ENCODE measurements at regions not wholly inside any gene's neighbourhood (a gene's known extent, or its start where the extent isn't known, plus 50 kb on each side); places are given as distances from the start of the nearest gene placed in this dataset.

DNA sequence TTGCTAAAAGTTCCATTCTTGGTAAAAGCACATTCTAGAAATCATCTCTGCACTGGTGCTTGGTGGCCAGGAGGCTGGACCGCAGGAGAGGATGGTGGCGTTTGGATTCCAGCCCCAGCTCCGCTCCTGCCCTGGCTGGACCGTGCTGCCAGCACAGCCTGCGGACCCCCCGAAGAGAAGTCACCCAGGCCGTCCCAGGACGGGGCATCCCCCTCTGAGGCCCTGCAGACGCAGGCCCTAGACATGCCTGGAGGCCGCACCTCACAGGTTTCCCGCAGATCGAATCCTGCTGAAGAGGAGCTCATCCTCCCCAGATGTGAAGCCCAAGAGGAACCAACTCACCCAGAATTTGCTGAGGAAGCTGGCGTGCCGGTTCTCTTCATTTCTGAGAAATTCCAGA is 159.0 kb downstream of the TEX29 start (continued):
- no peak for TF ChIP-seq CTCF (IDR thresholded peaks at IDR 0.05)
- TF ChIP-seq FOSL2 (IDR thresholded peaks at IDR 0.05; ENCODE audit: borderline replicate concordance, low read depth), result no peak
- TF ChIP-seq TCF12 (IDR thresholded peaks at IDR 0.05), result no peak

- Histone ChIP-seq H3K4me2 (no peak overlapping the region), H3K27me3 (ENCODE audit: insufficient read depth) (peaks cover 33% of the 10 kb centered on the region), H3K36me3 (replicated peaks in 1 of 2; ENCODE audit: control insufficient read depth in 1 of 2, insufficient read depth in 2 of 2, low read length in 1 of 2) (no peaks in the 10 kb centered on the region), H3K4me3 (ENCODE audit: low read depth in 2 of 2, low read length in 1 of 2) (no peak overlapping the region), H3K4me1 (ENCODE audit: control insufficient read depth in 1 of 2, insufficient read depth in 2 of 2, low read depth in 1 of 2, low read length in 1 of 2) (no peaks in the 10 kb centered on the region), H3K9ac (no peak overlapping the region), H4K20me1 (ENCODE audit: insufficient read depth) (no peaks in the 10 kb centered on the region), H3F3A (replicated peaks; ENCODE audit: insufficient read depth) (no peaks in the 10 kb centered on the region), H3K79me2 (ENCODE audit: insufficient read depth) (no peaks in the 10 kb centered on the region), H3K9me3 (no peaks in the 10 kb centered on the region), H2AFZ (ENCODE audit: low read depth) (no peak overlapping the region), H3K9me2 (no peaks in the 10 kb centered on the region), H3K27ac (ENCODE audit: low read depth in 2 of 2, low read length in 1 of 2) (no peak overlapping the region)
- ChIA-PET CTCF (interaction anchor here (2.8 kb wide), 1 partner anchor 963 kb away, joined by 8 read pairs; no protein-coding TSS in a partner anchor), POLR2A (no interaction called here)
- 31% methylated on average over 8 of the region's 8 CpGs for WGBS (ENCODE audit: low lambda C conversion rate)
- TF ChIP-seq TAF1 (IDR thresholded peaks at IDR 0.05; ENCODE audit: borderline replicate concordance, low read depth, low read length), result no peak
- no peak for TF ChIP-seq RAD21 (IDR thresholded peaks at IDR 0.05; ENCODE audit: low read length)
- TF ChIP-seq EP300 (IDR thresholded peaks at IDR 0.05; ENCODE audit: borderline replicate concordance in 1 of 2, low read depth in 1 of 2, low read length in 1 of 2), result no peak
- no peak for TF ChIP-seq FOSL2 (IDR thresholded peaks at IDR 0.05; ENCODE audit: borderline replicate concordance, low read depth)
- TF ChIP-seq MXI1 (IDR thresholded peaks at IDR 0.05; ENCODE audit: low read depth, low read length), result no peak
- TF ChIP-seq NRF1 (IDR thresholded peaks at IDR 0.05; ENCODE audit: low read depth, low read length), result no peak
- TF ChIP-seq MAX (IDR thresholded peaks at IDR 0.05; ENCODE audit: low read depth), result no peak
- no peak for DNase-seq
Measured at GRCh38 chr13:111480503-111480902, 160.1 kb downstream of the TEX29 start.

DNA sequence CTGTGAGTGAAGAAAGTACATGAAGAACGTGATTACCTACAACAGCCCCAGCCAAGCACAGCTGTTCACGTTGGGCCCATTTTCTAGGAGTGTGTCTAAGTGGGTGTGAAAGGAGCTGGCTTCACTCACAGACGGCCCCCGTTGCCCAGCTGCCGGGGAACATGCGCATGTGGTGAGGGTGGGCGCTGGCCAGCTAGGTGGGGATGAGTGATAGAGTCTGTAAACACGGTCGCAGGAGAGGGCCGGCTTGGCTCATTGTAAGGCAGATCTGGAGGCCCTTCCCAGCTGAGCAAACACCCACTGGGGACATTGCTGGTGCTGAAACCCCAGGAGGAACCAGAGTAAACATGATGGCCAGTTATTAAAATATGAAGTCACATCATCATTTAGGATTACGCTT is 160.5 kb downstream of the TEX29 start:
- no peaks in the 10 kb centered on the region for H3K4me1 ChIP-seq (ENCODE audit: control insufficient read depth in 1 of 2, insufficient read depth in 2 of 2, low read depth in 1 of 2, low read length in 1 of 2)
- no peaks in the 10 kb centered on the region for H3K9me2 ChIP-seq
- H3K79me2 ChIP-seq (ENCODE audit: insufficient read depth), result no peaks in the 10 kb centered on the region
- H3K9me3 ChIP-seq, result no peaks in the 10 kb centered on the region
- H3F3A ChIP-seq (replicated peaks; ENCODE audit: insufficient read depth), result no peaks in the 10 kb centered on the region
- H3K4me3 ChIP-seq (ENCODE audit: low read depth in 2 of 2, low read length in 1 of 2), result no peak overlapping the region
- TF ChIP-seq FOXJ3 (CRISPR knock-in tag; IDR thresholded peaks at IDR 0.05) (no peak), RXRA (IDR thresholded peaks at IDR 0.05; ENCODE audit: borderline replicate concordance, low read depth) (no peak), RAD21 (IDR thresholded peaks at IDR 0.05; ENCODE audit: low read length) (no peak), EZH2phosphoT487 (IDR thresholded peaks at IDR 0.05; ENCODE audit: borderline replicate concordance, low read depth) (no peak)
- 1% methylated on average over 10 of the region's 11 CpGs for WGBS (ENCODE audit: low lambda C conversion rate)
- H3K4me2 ChIP-seq, result no peak overlapping the region
- H4K20me1 ChIP-seq (ENCODE audit: insufficient read depth), result no peaks in the 10 kb centered on the region
- no peaks in the 10 kb centered on the region for H3K36me3 ChIP-seq (replicated peaks in 1 of 2; ENCODE audit: control insufficient read depth in 1 of 2, insufficient read depth in 2 of 2, low read length in 1 of 2)
- H2AFZ ChIP-seq (ENCODE audit: low read depth), result no peak overlapping the region
- no peak overlapping the region for H3K27ac ChIP-seq (ENCODE audit: low read depth in 2 of 2, low read length in 1 of 2)
- H3K9ac ChIP-seq, result no peak overlapping the region
- ChIA-PET CTCF (interaction anchor here (2.8 kb wide), 1 partner anchor 962 kb away, joined by 8 read pairs; no protein-coding TSS in a partner anchor), POLR2A (no interaction called here)
- H3K27me3 ChIP-seq (ENCODE audit: insufficient read depth), result peaks cover 33% of the 10 kb centered on the region
- no peak for DNase-seq

Data from SK-N-SH (cell line).